Ammon's horn (tissue), 1 donor: ENCODE measurements at regions not wholly inside any gene's neighbourhood (a gene's known extent, or its start where the extent isn't known, plus 50 kb on each side); places are given as distances from the start of the nearest gene placed in this dataset.

Experiments
- DNase-seq: peaks from one replicate; pipeline ENCODE4 v3.0.0-alpha.2; 2016; ENCODE audit warnings: low spot score

DNA sequence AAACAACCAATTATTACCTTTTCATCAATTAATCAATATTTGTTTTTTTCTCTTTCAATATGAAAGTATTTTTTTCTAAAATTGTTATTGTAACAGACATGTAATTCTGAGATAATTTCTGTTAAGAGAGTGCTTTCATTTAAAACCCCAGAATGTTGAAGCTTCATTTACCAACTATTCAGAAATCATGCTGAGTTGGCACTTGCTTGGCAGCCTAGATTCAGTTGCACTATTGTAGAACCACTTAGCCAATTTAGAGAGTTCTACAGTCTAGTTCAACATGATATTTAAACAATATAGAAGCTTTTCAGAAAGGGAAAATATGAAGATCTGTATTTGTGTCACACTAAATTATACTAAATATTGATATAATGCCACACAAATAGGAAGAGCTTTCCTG lies 56.1 kb upstream of the NKAIN2 start:
- DNase-seq, result peak; percentile 5

DNA sequence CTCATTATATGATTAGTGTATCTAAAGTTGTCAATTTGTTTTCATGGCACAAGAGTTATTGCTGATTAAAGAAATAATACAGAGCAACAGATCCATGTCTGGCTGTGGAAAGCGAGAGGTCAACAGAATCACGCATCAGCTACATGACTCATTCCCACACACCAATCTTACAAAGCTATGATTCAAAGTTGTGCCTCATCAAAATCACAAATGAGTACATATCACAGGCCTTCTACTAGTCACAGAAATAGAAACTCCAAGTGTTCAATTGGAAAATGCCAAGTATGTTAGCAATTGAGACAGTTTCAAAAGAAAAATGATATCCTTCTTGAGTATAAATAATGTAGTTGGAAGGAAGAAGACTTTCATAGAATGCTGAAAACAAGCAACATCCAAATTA lies 57.8 kb upstream of the NKAIN2 start:
- peak; percentile 44 for DNase-seq

GRCh38 chr6:123744840-123745239 lies 58.8 kb upstream of the NKAIN2 start:
- DNase-seq, result no peak

- peak; percentile 11 for DNase-seq
These were observed 61.0 kb upstream of the NKAIN2 start for GRCh38 chr6:123742626-123743025.

DNA sequence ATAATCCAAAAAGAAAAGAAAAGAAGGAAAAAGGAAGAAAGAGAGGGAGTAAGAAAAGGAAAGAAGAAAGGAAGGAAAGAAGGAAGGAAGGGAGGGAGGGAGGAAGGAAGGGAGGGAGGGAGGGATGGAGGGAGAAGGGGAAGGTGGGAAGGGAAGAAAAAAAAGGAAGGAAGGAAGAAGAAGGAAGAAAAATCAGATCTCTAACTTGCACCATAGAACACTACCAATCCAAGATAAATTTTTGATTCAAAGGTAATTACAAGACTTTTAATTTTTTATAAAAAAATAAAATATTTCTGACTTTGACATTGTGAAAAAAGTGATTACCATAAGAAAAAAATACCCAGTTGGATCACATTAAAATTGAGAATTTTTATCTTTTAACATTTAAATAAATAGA lies 70.5 kb upstream of the NKAIN2 start:
- DNase-seq, result no peak

DNA sequence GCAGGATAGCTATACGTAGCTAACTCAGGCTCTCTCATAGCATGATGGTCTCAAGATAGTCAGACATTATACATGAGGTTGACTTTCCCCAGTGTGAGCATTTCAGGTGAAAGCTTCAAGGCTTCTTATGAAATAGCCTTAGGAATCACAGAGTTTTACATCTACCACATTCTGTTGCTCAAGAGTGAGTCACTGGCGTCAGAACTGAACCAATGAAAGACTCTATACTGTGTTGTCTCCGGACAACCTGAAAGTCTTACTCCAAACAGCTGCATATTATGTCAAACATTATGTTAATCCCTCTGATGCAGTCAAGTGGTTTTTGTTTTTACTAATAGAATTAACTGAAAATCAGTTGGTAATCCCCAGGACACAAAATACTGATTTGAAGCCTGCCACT lies 79.8 kb upstream of the TRDN start:
- no peak for DNase-seq

GRCh38 chr6:123715006-123715863 lies 78.5 kb upstream of the TRDN start:
- DNase-seq, result peak; percentile 32

DNA sequence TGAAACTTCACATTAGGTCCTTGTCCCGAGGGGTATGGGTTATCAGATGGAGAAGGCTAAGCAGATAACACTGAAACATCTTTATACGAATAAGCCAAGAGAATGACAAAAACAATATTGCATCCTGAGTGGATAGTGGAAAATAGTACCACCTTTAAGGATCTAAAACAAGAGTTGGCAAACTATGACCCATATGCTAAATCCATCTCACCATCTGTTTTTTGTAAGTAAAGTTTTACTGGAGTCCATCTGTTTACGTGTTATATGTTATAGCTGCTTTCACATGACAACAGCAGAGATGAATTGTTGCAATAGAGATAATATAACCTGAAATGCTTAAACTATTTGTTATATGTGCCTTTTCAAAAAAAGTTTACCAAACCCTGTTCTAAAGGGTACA lies 76.1 kb upstream of the TRDN start:
- no peak for DNase-seq

DNA sequence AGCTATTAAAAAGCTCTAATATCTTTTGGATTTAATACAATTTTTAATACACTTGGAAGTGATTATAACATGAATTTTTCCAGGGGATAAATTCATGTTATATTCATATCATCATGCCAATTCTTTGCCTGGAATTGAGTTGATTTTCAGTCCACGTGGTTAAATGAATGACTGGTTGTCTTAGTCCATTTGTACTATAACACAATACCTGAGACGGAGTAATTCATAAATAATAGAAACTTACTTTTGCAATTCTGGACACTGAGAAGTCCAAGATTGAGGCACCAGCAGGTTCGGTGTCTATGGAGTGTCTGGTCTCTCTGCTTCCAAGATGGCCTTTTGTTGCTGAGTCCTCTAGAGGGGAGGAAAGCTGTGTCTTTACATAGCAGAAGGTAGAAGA lies 66.2 kb upstream of the TRDN start:
- no peak for DNase-seq

DNA sequence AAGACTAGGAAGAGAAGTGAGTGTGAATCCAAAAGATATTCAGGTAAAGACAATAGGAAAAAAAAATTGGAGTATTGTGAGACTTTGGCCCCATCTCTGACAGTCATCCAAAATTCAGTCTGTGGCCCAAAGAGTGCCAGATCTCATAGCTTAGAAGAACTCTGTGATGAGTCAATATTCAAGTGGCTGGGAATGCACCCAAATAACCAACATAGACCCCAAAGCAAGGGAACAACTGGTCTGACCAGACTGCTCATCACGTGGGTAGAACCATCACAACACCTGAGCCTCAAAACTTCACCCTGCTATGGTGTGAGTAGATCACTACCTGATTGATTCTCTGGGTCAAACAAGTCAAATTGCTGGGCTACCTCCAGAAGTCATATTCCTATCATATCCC lies 51.1 kb upstream of the TRDN start:
- no peak for DNase-seq
